NCI-H2196 treated with DMSO at 0.1 percent for 48 hours (cell line): ENCODE measurements at regions not wholly inside any gene's neighbourhood (a gene's known extent, or its start where the extent isn't known, plus 50 kb on each side); places are given as distances from the start of the nearest gene placed in this dataset.

Source experiments
- DNase-seq: peaks from one replicate; lab custom pipeline; 2025; ENCODE audit not compliant: unreplicated experiment; lab: John Stamatoyannopoulos, UW

GRCh38 chr6:165922309-165922794 lies 245.3 kb downstream of the TBXT start:
- no peak for DNase-seq

- no peak for DNase-seq
These were observed 246.6 kb downstream of the TBXT start for GRCh38 chr6:165920896-165921671.

- DNase-seq = no peak
These were observed 250.1 kb downstream of the TBXT start for GRCh38 chr6:165917576-165917975.

GRCh38 chr6:165915022-165915770 lies 252.2 kb upstream of the PDE10A start:
- no peak for DNase-seq

- no peak for DNase-seq
These were observed 250.9 kb upstream of the PDE10A start for GRCh38 chr6:165913676-165914570.

GRCh38 chr6:165910184-165910966 lies 247.3 kb upstream of the PDE10A start:
- no peak for DNase-seq

- no peak for DNase-seq
These were observed 243.7 kb upstream of the PDE10A start for GRCh38 chr6:165906736-165907135.

GRCh38 chr6:165905744-165906143 lies 242.7 kb upstream of the PDE10A start:
- DNase-seq = no peak

GRCh38 chr6:165900970-165901369 lies 237.9 kb upstream of the PDE10A start:
- no peak for DNase-seq

GRCh38 chr6:165899611-165900010 lies 236.6 kb upstream of the PDE10A start:
- no peak for DNase-seq

- no peak for DNase-seq
These were observed 232.6 kb upstream of the PDE10A start for GRCh38 chr6:165895421-165896165.

GRCh38 chr6:165894171-165894825 lies 231.3 kb upstream of the PDE10A start:
- DNase-seq = no peak

- no peak for DNase-seq
These were observed 230.4 kb upstream of the PDE10A start for GRCh38 chr6:165893431-165893830.

GRCh38 chr6:165891320-165891719 lies 228.3 kb upstream of the PDE10A start:
- DNase-seq = no peak

GRCh38 chr6:165890404-165890735 lies 227.3 kb upstream of the PDE10A start:
- no peak for DNase-seq

GRCh38 chr6:165889636-165890403 lies 226.8 kb upstream of the PDE10A start:
- DNase-seq = no peak

- DNase-seq = no peak
These were observed 223.1 kb upstream of the PDE10A start for GRCh38 chr6:165886169-165886568.
